ENCODE measurements at regions not wholly inside any gene's neighbourhood (a gene's known extent, or its start where the extent isn't known, plus 50 kb on each side); places are given as distances from the start of the nearest gene placed in this dataset.

DNA sequence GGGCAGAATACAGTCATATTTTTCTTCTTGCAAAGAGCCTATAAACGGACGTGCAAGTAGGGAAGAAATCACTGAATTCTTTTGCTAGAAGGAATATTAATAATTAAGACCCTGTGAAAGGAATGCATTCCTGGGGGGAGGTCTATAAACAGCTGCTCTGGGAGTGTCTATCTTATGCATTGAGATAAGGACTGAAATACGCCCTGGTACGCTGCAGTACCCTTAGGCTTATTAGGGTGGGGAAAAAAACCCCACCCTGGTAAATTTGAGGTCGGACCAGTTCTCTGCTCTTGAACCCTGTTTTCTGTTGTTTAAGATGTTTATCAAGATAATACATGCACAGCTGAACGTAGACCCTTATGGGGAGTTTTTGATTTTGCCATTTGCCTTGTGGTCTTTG, 100.0 kb upstream of the KBTBD8 start:
- Mint-ChIP-seq H3K27ac (ENCODE audit: unreplicated experiment) (no peak overlapping the region), H3K27me3 (ENCODE audit: unreplicated experiment) (peaks cover 2% of the 10 kb centered on the region), H3K36me3 (ENCODE audit: low read depth, unreplicated experiment) (peaks cover 5% of the 10 kb centered on the region), H3K4me3 (ENCODE audit: unreplicated experiment) (no peak overlapping the region), H3K4me1 (ENCODE audit: unreplicated experiment) (no peaks in the 10 kb centered on the region), H3K9me3 (ENCODE audit: unreplicated experiment) (peaks cover 7% of the 10 kb centered on the region)
- TF ChIP-seq, protein P1, sequence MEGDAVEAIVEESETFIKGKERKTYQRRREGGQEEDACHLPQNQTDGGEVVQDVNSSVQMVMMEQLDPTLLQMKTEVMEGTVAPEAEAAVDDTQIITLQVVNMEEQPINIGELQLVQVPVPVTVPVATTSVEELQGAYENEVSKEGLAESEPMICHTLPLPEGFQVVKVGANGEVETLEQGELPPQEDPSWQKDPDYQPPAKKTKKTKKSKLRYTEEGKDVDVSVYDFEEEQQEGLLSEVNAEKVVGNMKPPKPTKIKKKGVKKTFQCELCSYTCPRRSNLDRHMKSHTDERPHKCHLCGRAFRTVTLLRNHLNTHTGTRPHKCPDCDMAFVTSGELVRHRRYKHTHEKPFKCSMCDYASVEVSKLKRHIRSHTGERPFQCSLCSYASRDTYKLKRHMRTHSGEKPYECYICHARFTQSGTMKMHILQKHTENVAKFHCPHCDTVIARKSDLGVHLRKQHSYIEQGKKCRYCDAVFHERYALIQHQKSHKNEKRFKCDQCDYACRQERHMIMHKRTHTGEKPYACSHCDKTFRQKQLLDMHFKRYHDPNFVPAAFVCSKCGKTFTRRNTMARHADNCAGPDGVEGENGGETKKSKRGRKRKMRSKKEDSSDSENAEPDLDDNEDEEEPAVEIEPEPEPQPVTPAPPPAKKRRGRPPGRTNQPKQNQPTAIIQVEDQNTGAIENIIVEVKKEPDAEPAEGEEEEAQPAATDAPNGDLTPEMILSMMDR (IDR thresholded peaks at IDR 0.05; ENCODE audit: unreplicated experiment): no peak
- DNase-seq (ENCODE audit: low spot score): no peak

DNA sequence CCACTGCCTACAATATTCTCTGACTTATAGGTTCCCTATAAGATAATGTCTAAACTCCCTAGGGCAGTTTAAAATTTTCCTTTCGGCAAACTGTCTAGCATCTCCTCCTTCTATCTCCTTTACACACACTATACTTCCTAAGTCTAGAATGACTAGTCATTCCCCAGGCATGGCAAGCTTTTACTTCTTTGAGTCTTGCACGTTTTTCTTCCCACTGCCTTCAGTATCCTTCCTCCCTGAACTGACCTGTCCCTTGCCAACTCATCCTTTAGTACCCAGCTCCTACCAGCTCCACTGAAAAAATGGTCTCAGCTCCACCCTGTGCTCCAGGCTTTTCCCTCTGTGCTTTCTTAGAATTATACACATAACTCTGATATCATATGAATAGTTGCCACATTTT, 93.8 kb upstream of the KBTBD8 start:
- no peaks in the 10 kb centered on the region for H3K36me3 Mint-ChIP-seq (ENCODE audit: low read depth, unreplicated experiment)
- H3K27ac Mint-ChIP-seq (ENCODE audit: unreplicated experiment): no peak overlapping the region
- TF ChIP-seq, protein P1 (IDR thresholded peaks at IDR 0.05; ENCODE audit: unreplicated experiment): no peak
- H3K4me3 Mint-ChIP-seq (ENCODE audit: unreplicated experiment): no peak overlapping the region
- DNase-seq (ENCODE audit: low spot score): no peak
- H3K9me3 Mint-ChIP-seq (ENCODE audit: unreplicated experiment): no peaks in the 10 kb centered on the region
- no peaks in the 10 kb centered on the region for H3K4me1 Mint-ChIP-seq (ENCODE audit: unreplicated experiment)
- peaks cover 2% of the 10 kb centered on the region for H3K27me3 Mint-ChIP-seq (ENCODE audit: unreplicated experiment)

- DNase-seq (ENCODE audit: low spot score): no peak
- Mint-ChIP-seq H3K4me3 (ENCODE audit: unreplicated experiment) (no peak overlapping the region), H3K27ac (ENCODE audit: unreplicated experiment) (no peak overlapping the region)
Measured at GRCh38 chr3:66904831-66905493, 93.1 kb upstream of the KBTBD8 start.

DNA sequence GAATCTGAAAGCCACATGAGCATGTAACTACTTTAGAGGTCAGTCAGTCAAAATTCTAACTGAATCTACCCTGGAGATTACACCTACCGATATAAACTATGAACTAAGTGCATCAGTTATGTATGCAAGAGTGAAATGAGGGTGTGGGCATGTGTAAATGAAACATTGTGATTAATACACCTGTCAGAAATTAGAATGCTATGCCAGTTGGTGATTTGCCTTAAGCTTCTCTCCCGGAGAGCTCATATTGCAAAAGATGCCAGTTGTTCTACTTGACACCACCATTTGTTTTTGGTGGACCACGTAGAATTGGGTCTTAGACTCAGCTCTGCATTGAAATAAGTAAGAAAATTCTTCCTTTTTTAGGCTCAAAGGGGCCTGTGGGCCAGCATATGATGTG, 91.0 kb upstream of the KBTBD8 start:
- H3K27me3 Mint-ChIP-seq (ENCODE audit: unreplicated experiment): peaks cover 2% of the 10 kb centered on the region
- DNase-seq (ENCODE audit: low spot score): no peak
- no peaks in the 10 kb centered on the region for H3K9me3 Mint-ChIP-seq (ENCODE audit: unreplicated experiment)
- TF ChIP-seq, protein P1 (IDR thresholded peaks at IDR 0.05; ENCODE audit: unreplicated experiment): no peak
- H3K36me3 Mint-ChIP-seq (ENCODE audit: low read depth, unreplicated experiment): no peaks in the 10 kb centered on the region
- no peaks in the 10 kb centered on the region for H3K4me1 Mint-ChIP-seq (ENCODE audit: unreplicated experiment)
- H3K27ac Mint-ChIP-seq (ENCODE audit: unreplicated experiment): no peak overlapping the region
- H3K4me3 Mint-ChIP-seq (ENCODE audit: unreplicated experiment): no peak overlapping the region

More at GRCh38 chr3:66904831-66905493, 93.1 kb upstream of the KBTBD8 start:
- Mint-ChIP-seq H3K9me3 (ENCODE audit: unreplicated experiment) (no peaks in the 10 kb centered on the region), H3K27me3 (ENCODE audit: unreplicated experiment) (peaks cover 2% of the 10 kb centered on the region), H3K4me1 (ENCODE audit: unreplicated experiment) (no peaks in the 10 kb centered on the region), H3K36me3 (ENCODE audit: low read depth, unreplicated experiment) (no peaks in the 10 kb centered on the region)
- TF ChIP-seq, protein P1 (IDR thresholded peaks at IDR 0.05; ENCODE audit: unreplicated experiment): no peak

GRCh38 chr3:66910266-66911055, 87.6 kb upstream of the KBTBD8 start:
- no peak overlapping the region for H3K27ac Mint-ChIP-seq (ENCODE audit: unreplicated experiment)

More at GRCh38 chr3:66910266-66911055, 87.6 kb upstream of the KBTBD8 start:
- no peak for DNase-seq (ENCODE audit: low spot score)
- no peaks in the 10 kb centered on the region for H3K27me3 Mint-ChIP-seq (ENCODE audit: unreplicated experiment)
- TF ChIP-seq, protein P1 (IDR thresholded peaks at IDR 0.05; ENCODE audit: unreplicated experiment): no peak
- H3K36me3 Mint-ChIP-seq (ENCODE audit: low read depth, unreplicated experiment): no peaks in the 10 kb centered on the region
- H3K4me1 Mint-ChIP-seq (ENCODE audit: unreplicated experiment): no peaks in the 10 kb centered on the region
- H3K9me3 Mint-ChIP-seq (ENCODE audit: unreplicated experiment): no peaks in the 10 kb centered on the region
- H3K4me3 Mint-ChIP-seq (ENCODE audit: unreplicated experiment): no peak overlapping the region

Measured in endothelial cell (in vitro differentiated cells).